Breast epithelium (tissue), 3 donors: ENCODE measurements at regions not wholly inside any gene's neighbourhood (a gene's known extent, or its start where the extent isn't known, plus 50 kb on each side); places are given as distances from the start of the nearest gene placed in this dataset.

Source experiments
- CTCF ChIP-seq, 3 donors: fragments of 450-650 bp; IDR thresholded peaks; one replicate each; pipeline ENCODE4 v1.5.1; 2016 to 2017; ENCODE audit warnings: antibody characterized with exemption in 3 of 3, mild to moderate bottlenecking in 3 of 3, moderate library complexity in 3 of 3
- POLR2A ChIP-seq: fragments of 450-650 bp; IDR thresholded peaks from one replicate; pipeline ENCODE4 v1.6.1; 2016; ENCODE audit warnings: antibody characterized with exemption, mild to moderate bottlenecking, moderate library complexity
- POLR2AphosphoS5 ChIP-seq, 3 donors: sonication (generic); formaldehyde crosslinking; IDR thresholded peaks; one replicate each; pipeline ENCODE4 v1.6.1; 2017; ENCODE audit warnings: antibody characterized with exemption in 3 of 3

GRCh38 chr11:90845799-90846198 lies 623.0 kb upstream of the CHORDC1 start:
- TF ChIP-seq POLR2A (no peak), POLR2AphosphoS5 (IDR thresholded peaks at IDR 0.05) (no peak), CTCF (IDR thresholded peaks at IDR 0.05) (no peak)
